ENCODE measurements at regions not wholly inside any gene's neighbourhood (a gene's known extent, or its start where the extent isn't known, plus 50 kb on each side); places are given as distances from the start of the nearest gene placed in this dataset.

- H3K4me3 ChIP-seq, result no peak overlapping the region
- no peak for DNase-seq (ENCODE audit: low spot score)
- H3K27ac ChIP-seq, result no peak overlapping the region
- TF ChIP-seq, protein P1, sequence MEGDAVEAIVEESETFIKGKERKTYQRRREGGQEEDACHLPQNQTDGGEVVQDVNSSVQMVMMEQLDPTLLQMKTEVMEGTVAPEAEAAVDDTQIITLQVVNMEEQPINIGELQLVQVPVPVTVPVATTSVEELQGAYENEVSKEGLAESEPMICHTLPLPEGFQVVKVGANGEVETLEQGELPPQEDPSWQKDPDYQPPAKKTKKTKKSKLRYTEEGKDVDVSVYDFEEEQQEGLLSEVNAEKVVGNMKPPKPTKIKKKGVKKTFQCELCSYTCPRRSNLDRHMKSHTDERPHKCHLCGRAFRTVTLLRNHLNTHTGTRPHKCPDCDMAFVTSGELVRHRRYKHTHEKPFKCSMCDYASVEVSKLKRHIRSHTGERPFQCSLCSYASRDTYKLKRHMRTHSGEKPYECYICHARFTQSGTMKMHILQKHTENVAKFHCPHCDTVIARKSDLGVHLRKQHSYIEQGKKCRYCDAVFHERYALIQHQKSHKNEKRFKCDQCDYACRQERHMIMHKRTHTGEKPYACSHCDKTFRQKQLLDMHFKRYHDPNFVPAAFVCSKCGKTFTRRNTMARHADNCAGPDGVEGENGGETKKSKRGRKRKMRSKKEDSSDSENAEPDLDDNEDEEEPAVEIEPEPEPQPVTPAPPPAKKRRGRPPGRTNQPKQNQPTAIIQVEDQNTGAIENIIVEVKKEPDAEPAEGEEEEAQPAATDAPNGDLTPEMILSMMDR (IDR thresholded peaks at IDR 0.05), result no peak
Measured at GRCh38 chr5:104305602-104306001, 743.0 kb upstream of the NUDT12 start.

GRCh38 chr5:104299998-104300706 lies 737.6 kb upstream of the NUDT12 start:
- no peak for DNase-seq (ENCODE audit: low spot score)
- TF ChIP-seq, protein P1 (IDR thresholded peaks at IDR 0.05), result no peak
- no peak overlapping the region for H3K27ac ChIP-seq
- no peak overlapping the region for H3K4me3 ChIP-seq

- Histone ChIP-seq H3K4me3 (no peak overlapping the region), H3K27ac (no peak overlapping the region)
- TF ChIP-seq, protein P1 (IDR thresholded peaks at IDR 0.05), result no peak
- no peak for DNase-seq (ENCODE audit: low spot score)
Measured at GRCh38 chr5:104298518-104298917, 735.9 kb upstream of the NUDT12 start.

DNA sequence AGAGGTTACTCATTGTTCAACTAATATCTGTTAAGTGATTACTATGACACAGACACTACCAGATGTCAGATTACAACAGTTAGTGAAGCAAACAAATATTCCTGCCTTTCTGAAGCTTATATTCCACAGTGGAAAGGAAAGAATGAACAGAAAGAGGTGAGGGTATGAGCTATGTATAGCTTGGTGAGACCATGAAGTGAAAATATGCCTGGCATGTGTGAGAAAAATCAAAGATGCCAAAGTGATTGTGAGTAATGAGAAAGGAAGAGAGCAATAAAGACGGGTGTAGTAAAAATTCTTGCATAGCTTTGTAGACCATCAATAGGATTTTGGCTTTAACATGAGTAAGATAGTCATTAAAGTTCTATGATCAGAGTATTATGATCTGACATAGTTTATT lies 734.5 kb upstream of the NUDT12 start:
- no peak overlapping the region for H3K4me3 ChIP-seq
- TF ChIP-seq, protein P1 (IDR thresholded peaks at IDR 0.05), result no peak
- H3K27ac ChIP-seq, result no peak overlapping the region
- DNase-seq (ENCODE audit: low spot score), result no peak

- TF ChIP-seq, protein P1 (IDR thresholded peaks at IDR 0.05), result no peak
- no peak overlapping the region for H3K4me3 ChIP-seq
- no peak for DNase-seq (ENCODE audit: low spot score)
- no peak overlapping the region for H3K27ac ChIP-seq
Measured at GRCh38 chr5:104295991-104296390, 733.4 kb upstream of the NUDT12 start.

- TF ChIP-seq, protein P1 (IDR thresholded peaks at IDR 0.05), result no peak
- no peak overlapping the region for H3K4me3 ChIP-seq
- no peak for DNase-seq (ENCODE audit: low spot score)
- no peak overlapping the region for H3K27ac ChIP-seq
Measured at GRCh38 chr5:104283136-104283535, 720.5 kb upstream of the NUDT12 start.

DNA sequence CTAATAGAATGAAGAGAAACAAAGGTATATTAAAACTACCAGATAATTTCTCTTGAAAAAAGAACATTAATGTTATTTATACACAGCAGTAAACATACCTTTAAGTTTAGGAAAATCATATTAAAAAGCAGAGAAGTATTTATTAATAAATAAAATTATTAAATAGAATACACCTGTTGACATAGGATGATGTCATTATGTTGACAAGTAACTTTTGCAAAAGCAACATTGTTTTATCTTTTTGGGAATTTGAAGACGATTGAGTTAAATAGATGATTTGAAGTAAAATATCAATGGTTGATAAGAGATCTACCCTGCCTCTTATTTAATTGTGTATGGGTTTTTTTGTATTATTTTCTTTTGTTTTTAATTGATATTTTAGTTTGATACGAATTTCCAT lies 711.1 kb upstream of the NUDT12 start:
- DNase-seq (ENCODE audit: low spot score), result no peak

More for the DNA sequence above, 711.1 kb upstream of the NUDT12 start:
- TF ChIP-seq, protein P1 (IDR thresholded peaks at IDR 0.05), result no peak
- Histone ChIP-seq H3K4me3 (no peak overlapping the region), H3K27ac (no peak overlapping the region)
